ENCODE measurements at regions not wholly inside any gene's neighbourhood (a gene's known extent, or its start where the extent isn't known, plus 50 kb on each side); places are given as distances from the start of the nearest gene placed in this dataset.

GRCh38 chr3:25306066-25306465 is 122.0 kb upstream of the RARB start:
- H3K79me2 ChIP-seq (ENCODE audit: control insufficient read depth, insufficient read depth, low read length), result no peaks in the 10 kb centered on the region
- FAIRE-seq (no peak), DNase-seq (ENCODE audit: low read depth, low spot score) (no peak)
- H3K4me2 ChIP-seq (ENCODE audit: control insufficient read depth, extremely low read depth, insufficient read depth, low read depth, low read length), result no peak overlapping the region
- no peaks in the 10 kb centered on the region for H3K9me3 ChIP-seq (ENCODE audit: control insufficient read depth, low read depth, low read length)
- dilution Hi-C loops (cut with MboI; ENCODE audit: extremely low pct_ligation_motif_present, low sequenced_read_pairs), result no loop called here
- H3K9me1 ChIP-seq (ENCODE audit: control insufficient read depth, extremely low read depth, insufficient read depth, low read length), result no peaks in the 10 kb centered on the region
- H3K4me3 ChIP-seq (ENCODE audit: control insufficient read depth in 2 of 3, extremely low read depth in 1 of 3, insufficient read depth in 2 of 3, low read depth in 1 of 3, low read length in 3 of 3), result no peak overlapping the region
- H3K4me1 ChIP-seq (ENCODE audit: control insufficient read depth, extremely low read depth, insufficient read depth, low read length), result no peaks in the 10 kb centered on the region
- no peaks in the 10 kb centered on the region for H3K27me3 ChIP-seq (ENCODE audit: control insufficient read depth, extremely low read depth, insufficient read depth, low read length)
- no peak overlapping the region for H2AFZ ChIP-seq (ENCODE audit: control insufficient read depth, low read length)
- H3K36me3 ChIP-seq (ENCODE audit: control insufficient read depth in 2 of 2, extremely low read depth in 1 of 2, insufficient read depth in 2 of 2, low read length in 2 of 2), result no peaks in the 10 kb centered on the region
- H3K27ac ChIP-seq (ENCODE audit: control insufficient read depth, insufficient read depth, low read length), result no peak overlapping the region
- H3K9ac ChIP-seq (ENCODE audit: control insufficient read depth, extremely low read depth, insufficient read depth, low read length), result no peak overlapping the region
- TF ChIP-seq EZH2 (IDR thresholded peaks at IDR 0.05; ENCODE audit: low read length) (no peak), CTCF (optimal IDR thresholded peaks at IDR 0.05 in 1 of 3, IDR thresholded peaks at IDR 0.05 in 1 of 3, conservative IDR thresholded peaks at IDR 0.05 in 1 of 3; ENCODE audit: extremely low read depth in 1 of 3, insufficient read depth in 2 of 3, low read length in 3 of 3) (no peak)
- H4K20me1 ChIP-seq (ENCODE audit: control insufficient read depth, extremely low read depth, insufficient read depth, low read length), result no peaks in the 10 kb centered on the region

- Histone ChIP-seq H2AFZ (ENCODE audit: control insufficient read depth, low read length) (no peak overlapping the region), H3K4me3 (ENCODE audit: control insufficient read depth in 2 of 3, extremely low read depth in 1 of 3, insufficient read depth in 2 of 3, low read depth in 1 of 3, low read length in 3 of 3) (no peak overlapping the region), H3K27ac (ENCODE audit: control insufficient read depth, insufficient read depth, low read length) (no peak overlapping the region), H3K9me1 (ENCODE audit: control insufficient read depth, extremely low read depth, insufficient read depth, low read length) (no peaks in the 10 kb centered on the region), H3K4me2 (ENCODE audit: control insufficient read depth, extremely low read depth, insufficient read depth, low read depth, low read length) (no peak overlapping the region), H4K20me1 (ENCODE audit: control insufficient read depth, extremely low read depth, insufficient read depth, low read length) (no peaks in the 10 kb centered on the region), H3K79me2 (ENCODE audit: control insufficient read depth, insufficient read depth, low read length) (no peaks in the 10 kb centered on the region), H3K36me3 (ENCODE audit: control insufficient read depth in 2 of 2, extremely low read depth in 1 of 2, insufficient read depth in 2 of 2, low read length in 2 of 2) (no peaks in the 10 kb centered on the region), H3K4me1 (ENCODE audit: control insufficient read depth, extremely low read depth, insufficient read depth, low read length) (no peaks in the 10 kb centered on the region), H3K9me3 (ENCODE audit: control insufficient read depth, low read depth, low read length) (no peaks in the 10 kb centered on the region), H3K9ac (ENCODE audit: control insufficient read depth, extremely low read depth, insufficient read depth, low read length) (no peak overlapping the region), H3K27me3 (ENCODE audit: control insufficient read depth, extremely low read depth, insufficient read depth, low read length) (no peaks in the 10 kb centered on the region)
- dilution Hi-C loops (cut with MboI; ENCODE audit: extremely low pct_ligation_motif_present, low sequenced_read_pairs), result no loop called here
- FAIRE-seq (no peak), DNase-seq (ENCODE audit: low read depth, low spot score) (no peak)
- TF ChIP-seq CTCF (optimal IDR thresholded peaks at IDR 0.05 in 1 of 3, IDR thresholded peaks at IDR 0.05 in 1 of 3, conservative IDR thresholded peaks at IDR 0.05 in 1 of 3; ENCODE audit: extremely low read depth in 1 of 3, insufficient read depth in 2 of 3, low read length in 3 of 3) (no peak), EZH2 (IDR thresholded peaks at IDR 0.05; ENCODE audit: low read length) (no peak)
Observed at GRCh38 chr3:25306705-25307104, 121.4 kb upstream of the RARB start.
